HG02970 (cell line): ENCODE measurements at regions not wholly inside any gene's neighbourhood (a gene's known extent, or its start where the extent isn't known, plus 50 kb on each side); places are given as distances from the start of the nearest gene placed in this dataset.

Experiments used
- ATAC-seq: cut with Tn5 transposase; IDR thresholded peaks from one replicate; pipeline ENCODE4 v1.9.1; 2021; ENCODE audit warnings: mild to moderate bottlenecking, moderate library complexity, moderate number of reproducible peaks; ENCODE audit not compliant: unreplicated experiment, low FRiP score

- no peak for ATAC-seq
These were observed 142.1 kb downstream of the BCOR start for GRCh38 chrX:39955625-39956024.

- ATAC-seq: no peak
These were observed 140.9 kb downstream of the BCOR start for GRCh38 chrX:39956803-39957394.

DNA sequence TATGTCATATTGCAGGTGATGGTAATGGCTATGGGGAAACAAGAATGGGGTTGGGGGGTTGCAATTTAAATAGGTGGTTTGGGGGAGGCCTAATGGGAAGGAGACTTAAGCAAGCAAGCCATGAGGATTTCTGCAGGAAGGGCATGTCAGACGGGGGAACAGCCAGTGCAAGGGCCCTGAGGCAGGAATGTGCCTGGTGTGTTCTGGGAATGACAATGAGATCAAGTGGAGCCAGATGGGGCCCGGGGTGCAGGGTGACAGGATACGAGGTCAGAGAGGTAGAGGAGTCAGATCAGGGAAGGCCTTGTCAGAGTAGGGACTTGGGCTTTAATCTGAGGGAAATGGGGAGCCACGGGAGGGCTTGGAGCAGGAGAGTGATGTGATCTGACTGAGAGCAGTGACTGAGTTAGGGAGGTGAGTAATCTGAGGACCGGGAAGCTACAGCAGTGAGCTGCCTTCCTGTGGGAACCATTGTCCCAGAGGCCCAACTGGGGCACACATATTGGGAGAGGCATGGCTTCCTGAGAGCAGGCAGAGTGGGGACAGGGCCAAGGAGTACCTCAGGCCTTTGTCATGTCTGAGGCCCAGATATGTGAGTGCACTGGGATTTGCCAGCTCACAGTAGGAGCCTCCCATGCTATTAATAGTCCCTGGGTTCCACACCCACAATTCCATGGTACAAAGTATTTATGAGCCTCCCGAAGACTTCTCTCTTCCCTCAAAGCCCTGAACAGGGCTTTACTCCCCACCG lies 139.8 kb downstream of the BCOR start:
- no peak for ATAC-seq

- ATAC-seq: no peak
These were observed 138.9 kb downstream of the BCOR start for GRCh38 chrX:39958850-39959249.

DNA sequence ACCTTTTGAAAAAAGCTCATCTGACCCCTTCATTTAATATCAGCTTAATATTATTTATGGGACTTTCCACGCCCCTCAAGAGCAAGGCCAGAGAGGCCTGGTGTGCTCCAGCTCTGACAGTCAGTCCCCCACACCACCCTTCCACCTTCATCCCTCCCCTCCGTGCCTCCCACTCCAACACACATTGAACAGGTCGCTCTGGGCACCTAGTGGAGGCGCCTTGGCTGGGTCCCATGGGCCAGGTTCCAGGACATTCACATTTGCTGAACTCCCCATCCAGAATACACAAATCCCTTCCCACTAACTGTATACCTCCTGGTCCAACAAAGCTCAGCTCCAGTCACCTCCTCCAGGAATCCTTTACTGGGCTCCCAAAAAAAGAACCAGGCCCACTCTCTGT lies 137.5 kb downstream of the BCOR start:
- no peak for ATAC-seq

- no peak for ATAC-seq
These were observed 136.3 kb downstream of the BCOR start for GRCh38 chrX:39961441-39961840.

DNA sequence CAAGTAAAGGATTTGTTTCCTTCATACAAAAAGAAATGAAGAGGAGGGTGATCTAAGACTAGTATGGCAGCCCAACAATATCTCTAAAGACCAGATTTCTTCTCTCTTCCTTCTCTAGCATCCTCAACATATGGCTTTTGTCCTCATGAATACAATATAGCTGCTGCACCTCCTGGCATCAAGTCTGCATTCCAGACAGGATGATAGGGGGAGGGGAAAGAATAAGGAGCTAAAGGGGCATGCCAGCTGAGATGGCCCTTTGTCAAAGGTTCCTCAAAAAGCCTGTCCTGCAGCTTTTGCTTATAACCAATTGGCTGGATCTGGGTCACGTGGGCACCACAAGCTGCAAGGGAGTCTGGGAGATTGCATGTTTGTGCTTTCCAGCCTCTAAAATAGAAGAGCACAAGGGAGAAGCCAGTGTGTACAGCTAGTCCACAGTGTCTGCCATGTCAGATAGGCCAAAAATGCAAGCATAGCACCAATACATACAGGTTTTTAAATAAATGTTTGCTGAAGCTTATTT lies 132.6 kb downstream of the BCOR start:
- ATAC-seq: no peak

DNA sequence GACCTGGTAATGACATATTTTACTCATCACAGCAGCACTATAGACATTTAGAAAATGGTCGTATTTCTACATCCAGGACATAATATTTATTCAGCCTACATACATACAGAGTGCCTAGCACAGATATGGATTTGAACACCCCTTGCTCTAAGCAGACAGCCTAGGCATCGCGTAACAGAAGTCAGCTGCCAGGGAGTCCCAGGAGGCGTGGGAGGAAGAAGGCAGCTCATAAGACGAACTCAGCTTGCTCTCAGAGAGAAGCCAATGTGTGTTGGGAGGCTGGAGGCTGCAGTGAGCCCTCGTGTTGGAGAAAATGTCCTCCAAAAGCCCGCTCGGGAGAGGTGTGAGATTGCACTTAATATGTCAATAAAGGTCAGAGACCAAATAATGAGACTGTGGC lies 131.6 kb downstream of the BCOR start:
- no peak for ATAC-seq

- no peak for ATAC-seq
These were observed 130.4 kb downstream of the BCOR start for GRCh38 chrX:39967348-39967747.

DNA sequence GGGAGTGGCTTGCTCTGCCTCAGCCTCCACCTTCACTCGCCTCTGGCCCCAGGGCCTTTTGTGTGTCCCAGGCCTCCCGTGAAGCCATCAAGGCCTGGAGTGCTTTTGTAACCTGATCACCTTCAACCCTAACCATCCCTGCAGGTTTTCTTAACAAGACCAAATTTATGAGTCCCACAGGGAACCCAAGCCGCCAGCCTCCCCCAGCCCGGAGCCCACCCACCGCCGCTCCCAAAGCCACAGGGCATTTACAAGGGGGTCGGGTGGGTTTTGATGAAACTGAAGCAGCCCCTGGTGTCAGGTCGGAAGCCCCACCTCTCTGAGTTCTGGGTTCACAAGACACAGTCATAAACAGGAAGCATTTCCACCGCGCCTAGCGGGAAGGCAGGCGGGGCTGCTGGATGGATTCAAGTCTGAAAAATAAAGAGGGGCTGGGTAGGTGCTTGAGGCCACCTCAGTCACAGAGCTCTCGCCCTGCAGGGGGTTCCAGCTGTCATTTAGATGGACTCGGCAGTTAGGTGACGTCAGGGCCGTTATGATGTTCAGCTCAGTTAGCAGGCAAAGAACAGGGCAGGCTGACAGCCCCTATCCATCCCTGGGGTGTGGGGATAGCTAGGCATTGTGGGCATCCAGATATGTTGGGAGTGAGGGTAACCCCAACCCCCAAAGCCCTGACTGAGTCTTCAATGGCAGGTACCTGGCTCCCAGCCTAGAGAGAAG lies 128.5 kb downstream of the BCOR start:
- ATAC-seq: no peak

DNA sequence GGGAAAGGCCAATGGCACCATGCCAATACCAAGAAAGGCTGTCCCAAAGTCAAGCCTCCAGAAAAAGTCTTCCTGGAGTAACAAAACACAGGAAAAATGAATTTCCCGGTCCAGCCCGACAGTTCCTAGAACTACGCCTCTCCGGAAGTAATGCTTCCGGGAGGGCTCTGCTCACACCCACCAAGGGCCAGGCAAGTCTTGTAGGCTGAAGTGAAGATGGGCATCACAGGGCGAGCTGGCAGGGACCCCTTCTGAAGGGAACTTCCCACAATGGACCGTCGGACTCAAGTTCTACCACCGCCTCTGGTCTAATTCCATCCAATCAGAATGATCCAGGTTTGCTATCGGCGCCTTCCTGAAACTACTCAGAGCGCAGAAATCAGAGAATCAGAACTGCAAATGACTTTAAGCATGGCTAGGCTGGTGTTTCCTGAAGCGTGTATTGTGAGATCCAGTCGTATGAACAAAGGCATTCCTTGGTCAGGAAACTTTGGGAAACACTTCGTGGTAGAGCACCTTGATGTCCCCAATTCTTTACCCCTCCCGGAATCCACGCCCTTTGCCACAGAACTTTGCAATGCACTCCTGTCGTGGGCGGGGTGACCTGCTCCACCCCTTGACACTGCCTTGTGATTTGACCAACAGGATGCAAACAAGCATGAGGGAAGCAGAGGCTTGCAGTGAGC lies 127.8 kb downstream of the BCOR start:
- no peak for ATAC-seq

DNA sequence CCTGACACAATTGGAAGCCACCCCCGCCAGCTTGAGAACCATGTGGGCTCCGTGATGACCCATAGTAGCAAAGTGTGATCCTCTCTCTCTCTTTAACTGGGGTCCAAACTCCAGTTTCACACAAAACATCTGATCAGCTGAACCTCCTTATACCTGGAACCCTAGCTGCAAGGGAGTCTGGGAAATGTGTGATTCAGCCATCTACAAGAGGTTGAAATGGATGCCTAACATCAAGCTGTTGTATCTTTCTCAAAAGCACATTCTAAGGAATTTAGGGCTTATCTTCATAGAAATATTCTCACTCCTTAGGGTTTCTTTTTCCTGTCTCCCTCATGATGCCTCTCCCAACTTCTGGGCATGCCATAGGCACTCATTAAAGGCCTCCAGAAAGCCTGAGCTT lies 126.0 kb downstream of the BCOR start:
- ATAC-seq: no peak

DNA sequence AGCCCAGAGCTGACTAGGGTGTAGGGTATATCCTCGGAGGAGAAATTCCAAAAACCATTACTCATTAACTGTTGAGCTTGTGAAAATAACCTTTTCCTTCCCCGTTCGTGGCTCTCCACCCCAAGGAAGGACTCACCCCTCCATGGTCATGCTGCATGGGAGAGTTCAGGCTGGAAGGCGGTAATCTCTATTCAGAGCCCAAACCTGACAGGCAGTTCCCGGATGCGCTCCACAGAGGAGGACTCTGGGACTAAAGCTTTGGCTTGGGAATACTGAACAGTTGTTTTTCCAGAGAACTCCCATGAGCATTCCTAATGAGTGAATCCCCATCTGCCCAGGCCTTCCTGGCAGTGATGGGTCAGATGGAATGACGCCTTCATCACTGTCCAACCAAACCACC lies 125.4 kb downstream of the BCOR start:
- no peak for ATAC-seq

- no peak for ATAC-seq
These were observed 123.9 kb downstream of the BCOR start for GRCh38 chrX:39973810-39974209.

DNA sequence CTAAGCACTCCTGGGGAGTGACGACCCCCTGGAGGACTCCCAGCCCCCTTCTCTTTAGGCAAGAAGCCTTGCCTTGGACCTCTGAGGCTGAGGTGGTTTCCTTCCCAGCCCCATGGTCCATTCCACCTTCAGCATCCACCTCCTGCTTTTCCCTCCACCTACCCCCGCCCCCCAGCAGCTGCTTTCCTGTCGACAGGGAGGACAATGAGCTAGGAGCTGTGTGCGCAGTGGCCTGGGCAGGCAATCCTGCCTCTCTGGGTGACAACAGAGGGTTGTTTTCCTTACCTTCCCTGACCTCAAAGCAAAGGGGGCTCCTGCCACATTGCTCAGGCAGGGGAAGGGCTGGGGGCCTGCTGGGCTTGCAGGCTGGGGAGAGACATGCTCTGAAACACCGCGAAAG lies 123.5 kb downstream of the BCOR start:
- no peak for ATAC-seq

DNA sequence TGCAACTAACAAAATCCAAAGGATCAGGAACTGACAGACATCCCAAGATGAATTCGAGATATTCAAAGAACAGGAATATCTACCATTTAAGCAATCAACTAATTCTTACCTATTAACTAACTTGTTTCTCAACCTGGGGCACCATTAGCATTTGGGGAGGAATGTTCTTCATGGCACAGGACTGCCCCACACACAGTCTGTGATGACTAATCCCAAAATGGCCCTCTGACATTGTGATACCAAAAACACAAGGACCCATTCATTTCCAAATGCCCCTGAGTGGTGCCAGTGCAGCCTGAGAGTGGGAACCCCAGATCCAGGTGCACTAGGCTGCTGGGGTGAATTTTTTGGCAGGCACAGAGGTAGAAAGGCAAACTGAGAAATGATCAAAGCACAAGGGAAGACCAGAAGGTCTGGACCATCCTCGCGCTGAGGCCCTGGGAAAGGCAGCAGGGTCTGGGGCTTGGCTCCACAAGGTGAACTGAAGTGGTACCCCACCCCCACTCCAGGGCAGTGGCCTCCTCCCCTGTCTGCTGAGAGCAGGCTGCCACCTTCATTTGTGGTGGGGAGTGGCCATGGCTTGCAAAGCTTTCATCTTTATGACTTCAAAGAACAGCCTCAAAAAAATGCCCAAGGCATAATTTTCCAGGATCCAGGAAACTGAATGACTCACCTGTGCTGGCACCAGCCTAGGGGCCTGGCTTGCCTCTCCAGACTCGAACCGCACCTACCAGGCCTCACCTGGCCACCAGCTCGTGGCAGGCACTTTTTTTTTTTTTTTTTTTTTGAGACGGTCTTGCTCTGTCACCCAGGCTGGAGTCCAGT lies 122.4 kb downstream of the BCOR start:
- ATAC-seq: no peak

DNA sequence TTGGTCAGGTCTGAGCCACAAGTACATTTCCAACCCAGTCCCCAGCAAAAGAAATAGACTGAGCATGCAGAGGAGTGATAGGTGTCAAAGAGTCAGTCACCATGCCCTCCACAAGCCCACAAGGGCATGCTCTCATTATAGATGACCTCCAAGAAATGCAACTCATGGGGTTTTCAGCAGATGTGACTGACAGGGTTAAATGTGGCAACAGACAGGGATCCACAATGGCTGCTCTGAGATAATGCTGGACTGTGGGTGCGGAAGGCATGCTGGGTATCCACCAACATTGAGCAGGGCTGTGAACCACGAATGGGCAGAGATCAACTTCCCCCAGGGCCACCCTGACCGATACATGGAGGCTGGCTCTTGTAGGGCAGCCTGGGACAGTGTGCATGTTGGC lies 115.8 kb downstream of the BCOR start:
- no peak for ATAC-seq

DNA sequence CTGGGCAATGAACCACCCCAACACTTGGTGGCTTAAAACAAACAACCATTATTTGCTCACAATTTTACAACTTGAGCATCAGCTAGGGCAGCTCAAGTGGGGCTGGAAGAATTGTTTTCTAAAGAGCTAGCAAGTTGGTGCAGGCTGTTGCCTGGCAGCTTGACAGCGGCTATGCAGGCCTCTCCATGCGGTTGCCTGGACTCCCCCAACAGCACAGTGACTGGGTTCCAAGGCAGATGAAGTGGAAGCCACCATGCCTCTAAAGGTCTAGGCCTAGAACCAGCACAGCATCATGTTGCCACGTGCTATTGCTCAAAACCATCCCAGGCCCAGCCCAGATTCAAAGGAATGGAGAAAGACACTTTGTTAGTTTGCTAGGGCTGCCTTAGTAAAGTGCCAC lies 114.8 kb downstream of the BCOR start:
- no peak for ATAC-seq

DNA sequence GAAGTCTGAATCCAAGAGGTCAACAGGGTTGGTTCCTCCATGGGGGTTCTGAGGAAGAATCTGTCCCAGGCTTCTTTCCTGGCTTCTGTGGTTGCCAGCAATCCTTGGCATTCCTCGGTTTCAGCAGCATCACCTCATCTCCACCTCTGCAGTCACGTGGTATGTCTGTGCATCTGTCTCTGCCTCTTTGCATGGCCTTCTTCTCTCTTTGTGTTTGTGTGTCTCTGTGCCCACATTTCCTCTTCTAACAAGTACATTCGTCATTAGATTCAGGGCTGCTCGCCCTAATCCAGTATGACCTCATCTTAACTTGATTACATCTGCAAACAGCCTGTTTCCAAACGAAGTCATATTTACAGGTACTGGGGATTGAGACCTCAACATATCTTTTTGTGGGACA lies 114.0 kb downstream of the BCOR start:
- no peak for ATAC-seq
